Natural killer cell treated with Interleukin-12 subunit alpha and Interleukin-12 subunit beta and Interleukin-15 and Interleukin-18, amount 100 ng/mL, for 72 hours (primary cell): ENCODE measurements at regions not wholly inside any gene's neighbourhood (a gene's known extent, or its start where the extent isn't known, plus 50 kb on each side); places are given as distances from the start of the nearest gene placed in this dataset.

Experiments used
- ATAC-seq, 2 donors: fragments of 150-1000 bp; cut with Tn5 transposase in 1 of 2; sonication (Bioruptor Pico), chemical (Tn5 transposase) in 1 of 2; 2 replicates each; pipeline ENCODE4 v1.10.0; 2021
- DNase-seq: peaks from one replicate; pipeline ENCODE4 v3.0.0; 2022; ENCODE audit warnings: low spot score
- H3K27ac Mint-ChIP-seq, 2 donors: 1 replicate in 1 of 2; 2 replicates in 1 of 2; pipeline ENCODE4 v1.8.0; 2022; ENCODE audit warnings: mixed read lengths in 2 of 2, mild to moderate bottlenecking in 1 of 2, moderate library complexity in 1 of 2
- H3K27me3 Mint-ChIP-seq, 2 donors: 1 replicate in 1 of 2; 2 replicates in 1 of 2; pipeline ENCODE4 v1.8.0; 2022; ENCODE audit warnings: mixed read lengths in 2 of 2
- H3K36me3 Mint-ChIP-seq: one replicate; pipeline ENCODE4 v1.8.0; 2022; ENCODE audit warnings: mixed read lengths
- H3K4me1 Mint-ChIP-seq, 2 donors: 1 replicate in 1 of 2; 2 replicates in 1 of 2; pipeline ENCODE4 v1.8.0; 2022; ENCODE audit warnings: low read depth in 2 of 2, mixed read lengths in 2 of 2, mild to moderate bottlenecking in 1 of 2
- H3K4me3 Mint-ChIP-seq: one replicate; pipeline ENCODE4 v1.8.0; 2022; ENCODE audit warnings: mixed read lengths
- H3K9me3 Mint-ChIP-seq: 2 replicates; pipeline ENCODE4 v1.8.0; 2022; ENCODE audit warnings: mixed read lengths

- Mint-ChIP-seq H3K4me1 (no peaks in the 10 kb centered on the region), H3K9me3 (peaks cover 3% of the 10 kb centered on the region), H3K4me3 (no peak overlapping the region), H3K36me3 (no peaks in the 10 kb centered on the region), H3K27ac (no peak overlapping the region), H3K27me3 (peaks cover 28 to 42% of the 10 kb centered on the region in 2 donors)
- no peak for ATAC-seq
- no peak for DNase-seq
Measured at GRCh38 chr7:131733604-131734003, 177.2 kb upstream of the PODXL start.

GRCh38 chr7:131727189-131727588, 170.8 kb upstream of the PODXL start:
- Mint-ChIP-seq H3K27me3 (peaks cover 24 to 36% of the 10 kb centered on the region in 2 donors), H3K27ac (no peak overlapping the region), H3K4me3 (no peak overlapping the region), H3K36me3 (no peaks in the 10 kb centered on the region), H3K4me1 (no peaks in the 10 kb centered on the region), H3K9me3 (peaks cover 3% of the 10 kb centered on the region)
- DNase-seq: no peak
- ATAC-seq: no peak

GRCh38 chr7:131726686-131727085, 170.3 kb upstream of the PODXL start:
- no peak overlapping the region for H3K4me3 Mint-ChIP-seq
- peaks cover 3% of the 10 kb centered on the region for H3K9me3 Mint-ChIP-seq
- no peak for DNase-seq
- no peaks in the 10 kb centered on the region for H3K4me1 Mint-ChIP-seq
- no peak for ATAC-seq
- no peaks in the 10 kb centered on the region for H3K36me3 Mint-ChIP-seq
- H3K27me3 Mint-ChIP-seq: peaks cover 19 to 31% of the 10 kb centered on the region in 2 donors
- no peak overlapping the region for H3K27ac Mint-ChIP-seq

GRCh38 chr7:131726031-131726430, 169.6 kb upstream of the PODXL start:
- no peaks in the 10 kb centered on the region for H3K4me1 Mint-ChIP-seq

GRCh38 chr7:131724776-131725345, 168.4 kb upstream of the PODXL start:
- Mint-ChIP-seq H3K27ac (no peak overlapping the region), H3K4me3 (no peak overlapping the region), H3K36me3 (no peaks in the 10 kb centered on the region), H3K27me3 (peaks cover 23 to 24% of the 10 kb centered on the region in 2 donors), H3K4me1 (no peaks in the 10 kb centered on the region), H3K9me3 (peaks cover 3% of the 10 kb centered on the region)
- ATAC-seq (no peak), DNase-seq (no peak)

More at GRCh38 chr7:131726031-131726430, 169.6 kb upstream of the PODXL start:
- H3K27ac Mint-ChIP-seq: no peak overlapping the region
- ATAC-seq (peak in 1 of 2 donors; percentile 38), DNase-seq (no peak)
- H3K27me3 Mint-ChIP-seq: peaks cover 20 to 25% of the 10 kb centered on the region in 2 donors
- peaks cover 3% of the 10 kb centered on the region for H3K9me3 Mint-ChIP-seq
- H3K36me3 Mint-ChIP-seq: no peaks in the 10 kb centered on the region
- H3K4me3 Mint-ChIP-seq: no peak overlapping the region

GRCh38 chr7:131723926-131724325, 167.5 kb upstream of the PODXL start:
- H3K4me1 Mint-ChIP-seq: no peaks in the 10 kb centered on the region
- H3K4me3 Mint-ChIP-seq: no peak overlapping the region
- H3K27ac Mint-ChIP-seq: no peak overlapping the region
- H3K27me3 Mint-ChIP-seq: peaks cover 21 to 24% of the 10 kb centered on the region in 2 donors
- no peaks in the 10 kb centered on the region for H3K36me3 Mint-ChIP-seq
- ATAC-seq: no peak
- DNase-seq: no peak
- peaks cover 2% of the 10 kb centered on the region for H3K9me3 Mint-ChIP-seq

- DNase-seq (no peak), ATAC-seq (no peak)
- Mint-ChIP-seq H3K27me3 (peaks cover 15 to 19% of the 10 kb centered on the region in 2 donors), H3K27ac (no peak overlapping the region), H3K9me3 (no peaks in the 10 kb centered on the region), H3K4me1 (no peaks in the 10 kb centered on the region), H3K36me3 (no peaks in the 10 kb centered on the region), H3K4me3 (no peak overlapping the region)
Measured at GRCh38 chr7:131722371-131722770, 165.9 kb upstream of the PODXL start.

GRCh38 chr7:131721660-131722059, 165.2 kb upstream of the PODXL start:
- H3K4me1 Mint-ChIP-seq: no peaks in the 10 kb centered on the region

GRCh38 chr7:131720703-131721102, 164.3 kb upstream of the PODXL start:
- Mint-ChIP-seq H3K4me1 (no peaks in the 10 kb centered on the region), H3K36me3 (no peaks in the 10 kb centered on the region), H3K9me3 (no peaks in the 10 kb centered on the region), H3K27me3 (peaks cover 17 to 19% of the 10 kb centered on the region in 2 donors), H3K4me3 (no peak overlapping the region), H3K27ac (no peak overlapping the region)
- DNase-seq (no peak), ATAC-seq (no peak)

More at GRCh38 chr7:131721660-131722059, 165.2 kb upstream of the PODXL start:
- Mint-ChIP-seq H3K27me3 (peaks cover 17 to 19% of the 10 kb centered on the region in 2 donors), H3K27ac (no peak overlapping the region), H3K9me3 (no peaks in the 10 kb centered on the region), H3K36me3 (no peaks in the 10 kb centered on the region), H3K4me3 (no peak overlapping the region)
- ATAC-seq: no peak
- DNase-seq: no peak

- no peak for ATAC-seq
- Mint-ChIP-seq H3K4me3 (no peak overlapping the region), H3K27me3 (peaks cover 14 to 16% of the 10 kb centered on the region in 2 donors), H3K4me1 (no peaks in the 10 kb centered on the region), H3K36me3 (no peaks in the 10 kb centered on the region), H3K27ac (no peak overlapping the region), H3K9me3 (no peaks in the 10 kb centered on the region)
- DNase-seq: no peak
Measured at GRCh38 chr7:131717181-131717580, 160.8 kb upstream of the PODXL start.

- H3K27me3 Mint-ChIP-seq: peaks cover 10 to 12% of the 10 kb centered on the region in 2 donors
- ATAC-seq (no peak), DNase-seq (no peak)
- H3K4me3 Mint-ChIP-seq: no peak overlapping the region
- H3K27ac Mint-ChIP-seq: no peak overlapping the region
- H3K36me3 Mint-ChIP-seq: no peaks in the 10 kb centered on the region
- peaks cover 3% of the 10 kb centered on the region for H3K9me3 Mint-ChIP-seq
- no peaks in the 10 kb centered on the region for H3K4me1 Mint-ChIP-seq
Measured at GRCh38 chr7:131699323-131699722, 142.9 kb upstream of the PODXL start.

- Mint-ChIP-seq H3K4me3 (no peak overlapping the region), H3K27me3 (peaks cover 8 to 22% of the 10 kb centered on the region in 2 donors), H3K27ac (no peak overlapping the region), H3K4me1 (peaks cover 0 to 4% of the 10 kb centered on the region in 2 donors), H3K9me3 (no peaks in the 10 kb centered on the region), H3K36me3 (no peaks in the 10 kb centered on the region)
- no peak for DNase-seq
- ATAC-seq: peak; percentile 39 to 51
Measured at GRCh38 chr7:131692131-131692960, 135.9 kb upstream of the PODXL start.

GRCh38 chr7:131691454-131692130, 135.2 kb upstream of the PODXL start:
- peaks cover 0 to 4% of the 10 kb centered on the region in 2 donors for H3K4me1 Mint-ChIP-seq
- H3K9me3 Mint-ChIP-seq: no peaks in the 10 kb centered on the region
- H3K27ac Mint-ChIP-seq: no peak overlapping the region
- no peaks in the 10 kb centered on the region for H3K36me3 Mint-ChIP-seq
- H3K27me3 Mint-ChIP-seq: peaks cover 13 to 23% of the 10 kb centered on the region in 2 donors
- no peak for DNase-seq
- no peak overlapping the region for H3K4me3 Mint-ChIP-seq
- ATAC-seq: peak in 1 of 2 donors; percentile 4

GRCh38 chr7:131690441-131690840, 134.0 kb upstream of the PODXL start:
- H3K4me3 Mint-ChIP-seq: no peak overlapping the region
- H3K27ac Mint-ChIP-seq: no peak overlapping the region
- no peaks in the 10 kb centered on the region for H3K36me3 Mint-ChIP-seq
- peaks cover 14 to 23% of the 10 kb centered on the region in 2 donors for H3K27me3 Mint-ChIP-seq
- ATAC-seq: no peak
- no peaks in the 10 kb centered on the region for H3K9me3 Mint-ChIP-seq
- DNase-seq: no peak
- peaks cover 0 to 4% of the 10 kb centered on the region in 2 donors for H3K4me1 Mint-ChIP-seq
